OCI-LY3 (cell line): ENCODE measurements at regions not wholly inside any gene's neighbourhood (a gene's known extent, or its start where the extent isn't known, plus 50 kb on each side); places are given as distances from the start of the nearest gene placed in this dataset.

ENCODE experiments used
- EZH2phosphoT487 ChIP-seq: fragments of 200-600 bp; shearing (Covaris generic); IDR thresholded peaks from 2 replicates; pipeline ENCODE4 v1.6.1; 2018; ENCODE audit warnings: antibody characterized with exemption, mixed run types, low read depth
- TF ChIP-seq, protein P1 (sequence below): fragments of 200-600, 300-600 bp; sonication (generic); IDR thresholded peaks from 2 replicates; pipeline ENCODE4 v1.5.1; 2014; ENCODE audit warnings: antibody characterized with exemption, low read length, low read depth

DNA sequence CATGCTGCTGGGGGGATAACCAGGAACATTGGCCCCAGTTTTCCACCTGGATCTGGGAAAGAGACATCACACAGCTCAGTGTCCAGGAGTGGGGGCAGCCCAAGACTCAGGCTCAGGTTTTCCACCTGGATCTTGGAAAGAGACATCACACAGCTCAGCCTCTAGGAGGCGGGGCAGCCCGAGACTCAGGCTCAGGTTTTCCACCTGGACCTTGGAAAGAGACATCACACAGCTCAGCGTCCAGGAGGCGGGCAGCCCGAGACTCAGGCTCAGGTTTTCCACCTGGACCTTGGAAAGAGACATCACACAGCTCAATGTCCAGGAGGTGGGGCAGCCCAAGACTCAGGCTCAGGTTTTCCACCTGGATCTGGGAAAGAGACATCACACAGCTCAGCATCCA is 361.6 kb downstream of the THBS2 start:
- TF ChIP-seq, protein P1, sequence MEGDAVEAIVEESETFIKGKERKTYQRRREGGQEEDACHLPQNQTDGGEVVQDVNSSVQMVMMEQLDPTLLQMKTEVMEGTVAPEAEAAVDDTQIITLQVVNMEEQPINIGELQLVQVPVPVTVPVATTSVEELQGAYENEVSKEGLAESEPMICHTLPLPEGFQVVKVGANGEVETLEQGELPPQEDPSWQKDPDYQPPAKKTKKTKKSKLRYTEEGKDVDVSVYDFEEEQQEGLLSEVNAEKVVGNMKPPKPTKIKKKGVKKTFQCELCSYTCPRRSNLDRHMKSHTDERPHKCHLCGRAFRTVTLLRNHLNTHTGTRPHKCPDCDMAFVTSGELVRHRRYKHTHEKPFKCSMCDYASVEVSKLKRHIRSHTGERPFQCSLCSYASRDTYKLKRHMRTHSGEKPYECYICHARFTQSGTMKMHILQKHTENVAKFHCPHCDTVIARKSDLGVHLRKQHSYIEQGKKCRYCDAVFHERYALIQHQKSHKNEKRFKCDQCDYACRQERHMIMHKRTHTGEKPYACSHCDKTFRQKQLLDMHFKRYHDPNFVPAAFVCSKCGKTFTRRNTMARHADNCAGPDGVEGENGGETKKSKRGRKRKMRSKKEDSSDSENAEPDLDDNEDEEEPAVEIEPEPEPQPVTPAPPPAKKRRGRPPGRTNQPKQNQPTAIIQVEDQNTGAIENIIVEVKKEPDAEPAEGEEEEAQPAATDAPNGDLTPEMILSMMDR: no peak
- TF ChIP-seq EZH2phosphoT487: no peak
